Loucy (cell line): ENCODE measurements at regions not wholly inside any gene's neighbourhood (a gene's known extent, or its start where the extent isn't known, plus 50 kb on each side); places are given as distances from the start of the nearest gene placed in this dataset.

Experiments
- EZH2phosphoT487 ChIP-seq: fragments of 200-600 bp; IDR thresholded peaks from 2 replicates; pipeline ENCODE4 v1.6.1; 2018; ENCODE audit warnings: antibody characterized with exemption, mild to moderate bottlenecking, moderate library complexity, borderline replicate concordance
- TF ChIP-seq, protein P1 (sequence below): fragments of 200-600 bp; sonication (generic); conservative IDR thresholded peaks from 2 replicates; pipeline ENCODE4 v1.5.1; 2014; ENCODE audit warnings: mild to moderate bottlenecking, antibody characterized with exemption, low read length

DNA sequence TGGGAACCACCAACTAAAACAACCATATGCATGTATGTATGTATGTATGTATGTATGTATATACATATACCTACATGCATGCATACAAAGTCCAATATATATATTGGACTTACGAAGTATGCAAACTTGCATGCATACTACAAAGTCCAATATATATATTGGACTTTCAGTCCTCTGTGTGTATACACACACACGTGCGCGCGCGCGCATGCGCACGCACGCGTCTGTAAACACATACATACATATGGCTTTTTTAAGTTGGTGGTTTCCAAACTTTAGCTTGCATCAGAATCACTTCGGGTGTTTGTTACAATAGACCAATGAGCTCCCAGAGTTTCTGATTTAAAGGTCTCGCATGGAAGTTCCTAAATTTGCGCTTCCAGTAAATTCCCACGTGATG is 197.5 kb upstream of the C1orf87 start:
- TF ChIP-seq, protein P1, sequence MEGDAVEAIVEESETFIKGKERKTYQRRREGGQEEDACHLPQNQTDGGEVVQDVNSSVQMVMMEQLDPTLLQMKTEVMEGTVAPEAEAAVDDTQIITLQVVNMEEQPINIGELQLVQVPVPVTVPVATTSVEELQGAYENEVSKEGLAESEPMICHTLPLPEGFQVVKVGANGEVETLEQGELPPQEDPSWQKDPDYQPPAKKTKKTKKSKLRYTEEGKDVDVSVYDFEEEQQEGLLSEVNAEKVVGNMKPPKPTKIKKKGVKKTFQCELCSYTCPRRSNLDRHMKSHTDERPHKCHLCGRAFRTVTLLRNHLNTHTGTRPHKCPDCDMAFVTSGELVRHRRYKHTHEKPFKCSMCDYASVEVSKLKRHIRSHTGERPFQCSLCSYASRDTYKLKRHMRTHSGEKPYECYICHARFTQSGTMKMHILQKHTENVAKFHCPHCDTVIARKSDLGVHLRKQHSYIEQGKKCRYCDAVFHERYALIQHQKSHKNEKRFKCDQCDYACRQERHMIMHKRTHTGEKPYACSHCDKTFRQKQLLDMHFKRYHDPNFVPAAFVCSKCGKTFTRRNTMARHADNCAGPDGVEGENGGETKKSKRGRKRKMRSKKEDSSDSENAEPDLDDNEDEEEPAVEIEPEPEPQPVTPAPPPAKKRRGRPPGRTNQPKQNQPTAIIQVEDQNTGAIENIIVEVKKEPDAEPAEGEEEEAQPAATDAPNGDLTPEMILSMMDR: no peak
- no peak for TF ChIP-seq EZH2phosphoT487
